NCI-H82 treated with DMSO at 0.1 percent for 48 hours (cell line): ENCODE measurements at regions not wholly inside any gene's neighbourhood (a gene's known extent, or its start where the extent isn't known, plus 50 kb on each side); places are given as distances from the start of the nearest gene placed in this dataset.
"Not testable (repeated sequence)": the region's sequence is repeated elsewhere in the genome, so short reads cannot be mapped to it uniquely, and the experiment has no call there.

Source experiments
- DNase-seq: peaks from one replicate; lab custom pipeline; 2025; ENCODE audit not compliant: unreplicated experiment; lab: John Stamatoyannopoulos, UW

GRCh38 chr9:31848505-31849285, 535.7 kb upstream of the ACO1 start:
- no peak for DNase-seq

- no peak for DNase-seq
These were observed 530.3 kb upstream of the ACO1 start for GRCh38 chr9:31854187-31854586.

GRCh38 chr9:31868830-31869229, 515.6 kb upstream of the ACO1 start:
- no peak for DNase-seq

GRCh38 chr9:31870276-31870675, 514.2 kb upstream of the ACO1 start:
- DNase-seq, result no peak

GRCh38 chr9:31873722-31874121, 510.7 kb upstream of the ACO1 start:
- DNase-seq, result no peak

GRCh38 chr9:31894008-31894407, 490.4 kb upstream of the ACO1 start:
- no peak for DNase-seq

GRCh38 chr9:31908158-31908890, 476.1 kb upstream of the ACO1 start:
- no peak for DNase-seq

- DNase-seq, result no peak
These were observed 475.5 kb upstream of the ACO1 start for GRCh38 chr9:31908891-31909480.

GRCh38 chr9:31912636-31913035, 471.8 kb upstream of the ACO1 start:
- DNase-seq, result no peak

GRCh38 chr9:31916591-31917241, 467.7 kb upstream of the ACO1 start:
- no peak for DNase-seq

GRCh38 chr9:31937737-31938136, 446.7 kb upstream of the ACO1 start:
- not testable (repeated sequence) for DNase-seq

GRCh38 chr9:31950756-31951155, 433.7 kb upstream of the ACO1 start:
- no peak for DNase-seq

GRCh38 chr9:31958572-31958971, 425.9 kb upstream of the ACO1 start:
- no peak for DNase-seq

- DNase-seq, result no peak
These were observed 414.9 kb upstream of the ACO1 start for GRCh38 chr9:31969552-31969951.

- DNase-seq, result no peak
These were observed 400.5 kb upstream of the ACO1 start for GRCh38 chr9:31983895-31984294.

- no peak for DNase-seq
These were observed 388.1 kb upstream of the ACO1 start for GRCh38 chr9:31996331-31996730.

GRCh38 chr9:32004431-32005076, 379.9 kb upstream of the ACO1 start:
- no peak for DNase-seq

- no peak for DNase-seq
These were observed 374.1 kb upstream of the ACO1 start for GRCh38 chr9:32010322-32010721.

- no peak for DNase-seq
These were observed 373.4 kb upstream of the ACO1 start for GRCh38 chr9:32011049-32011448.

- no peak for DNase-seq
These were observed 368.6 kb upstream of the ACO1 start for GRCh38 chr9:32015795-32016194.

GRCh38 chr9:32045513-32045912, 338.9 kb upstream of the ACO1 start:
- DNase-seq, result no peak
